ENCODE measurements at regions not wholly inside any gene's neighbourhood (a gene's known extent, or its start where the extent isn't known, plus 50 kb on each side); places are given as distances from the start of the nearest gene placed in this dataset.

- no peaks in the 10 kb centered on the region for H3K36me3 ChIP-seq (ENCODE audit: insufficient read depth)
- no peak overlapping the region for H3K4me2 ChIP-seq
- no peaks in the 10 kb centered on the region for H3K4me1 ChIP-seq (ENCODE audit: low read depth, poor library complexity, severe bottlenecking)
- no peaks in the 10 kb centered on the region for H4K20me1 ChIP-seq (ENCODE audit: insufficient read depth)
- no peak overlapping the region for H3K9ac ChIP-seq
- no peak overlapping the region for H3K27ac ChIP-seq
- H2AFZ ChIP-seq (ENCODE audit: low read depth) = no peak overlapping the region
- H3K4me3 ChIP-seq (IDR thresholded peaks at IDR 0.05; ENCODE audit: insufficient read depth, low read depth, low read length) = no peak overlapping the region
- no peaks in the 10 kb centered on the region for H3K27me3 ChIP-seq (ENCODE audit: insufficient read depth, low read depth)
- TF ChIP-seq, protein P1, sequence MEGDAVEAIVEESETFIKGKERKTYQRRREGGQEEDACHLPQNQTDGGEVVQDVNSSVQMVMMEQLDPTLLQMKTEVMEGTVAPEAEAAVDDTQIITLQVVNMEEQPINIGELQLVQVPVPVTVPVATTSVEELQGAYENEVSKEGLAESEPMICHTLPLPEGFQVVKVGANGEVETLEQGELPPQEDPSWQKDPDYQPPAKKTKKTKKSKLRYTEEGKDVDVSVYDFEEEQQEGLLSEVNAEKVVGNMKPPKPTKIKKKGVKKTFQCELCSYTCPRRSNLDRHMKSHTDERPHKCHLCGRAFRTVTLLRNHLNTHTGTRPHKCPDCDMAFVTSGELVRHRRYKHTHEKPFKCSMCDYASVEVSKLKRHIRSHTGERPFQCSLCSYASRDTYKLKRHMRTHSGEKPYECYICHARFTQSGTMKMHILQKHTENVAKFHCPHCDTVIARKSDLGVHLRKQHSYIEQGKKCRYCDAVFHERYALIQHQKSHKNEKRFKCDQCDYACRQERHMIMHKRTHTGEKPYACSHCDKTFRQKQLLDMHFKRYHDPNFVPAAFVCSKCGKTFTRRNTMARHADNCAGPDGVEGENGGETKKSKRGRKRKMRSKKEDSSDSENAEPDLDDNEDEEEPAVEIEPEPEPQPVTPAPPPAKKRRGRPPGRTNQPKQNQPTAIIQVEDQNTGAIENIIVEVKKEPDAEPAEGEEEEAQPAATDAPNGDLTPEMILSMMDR (conservative IDR thresholded peaks at IDR 0.05; ENCODE audit: low read depth, low read length) = no peak
- no peaks in the 10 kb centered on the region for H3K79me2 ChIP-seq (ENCODE audit: insufficient read depth, low read depth)
These were observed 157.1 kb upstream of the PACRGL start for GRCh38 chr4:20543131-20543530.

DNA sequence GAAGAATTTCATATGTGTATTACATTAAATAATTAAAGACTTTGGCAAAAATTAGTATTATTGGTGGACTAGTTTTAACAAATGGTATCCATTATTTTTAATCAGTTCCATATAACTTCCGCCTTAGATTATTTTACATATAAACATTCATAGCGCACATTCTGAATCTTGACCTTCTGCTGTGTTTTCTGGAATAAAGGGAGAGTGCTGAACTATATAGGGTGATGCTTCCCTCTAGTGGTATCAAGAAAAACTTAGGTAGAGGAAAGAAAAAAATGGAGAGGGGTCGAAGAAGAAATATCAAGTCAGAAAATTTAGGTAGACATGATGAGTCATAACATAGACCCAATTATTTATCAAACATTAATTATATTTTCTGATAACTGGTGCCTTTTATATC lies 155.6 kb upstream of the PACRGL start:
- Histone ChIP-seq H3K4me2 (no peak overlapping the region), H3K79me2 (ENCODE audit: insufficient read depth, low read depth) (no peaks in the 10 kb centered on the region), H3K36me3 (ENCODE audit: insufficient read depth) (no peaks in the 10 kb centered on the region), H4K20me1 (ENCODE audit: insufficient read depth) (no peaks in the 10 kb centered on the region), H3K4me1 (ENCODE audit: low read depth, poor library complexity, severe bottlenecking) (no peaks in the 10 kb centered on the region), H3K27ac (no peak overlapping the region), H2AFZ (ENCODE audit: low read depth) (no peak overlapping the region), H3K4me3 (IDR thresholded peaks at IDR 0.05; ENCODE audit: insufficient read depth, low read depth, low read length) (no peak overlapping the region), H3K27me3 (ENCODE audit: insufficient read depth, low read depth) (no peaks in the 10 kb centered on the region), H3K9ac (no peak overlapping the region)
- TF ChIP-seq, protein P1 (conservative IDR thresholded peaks at IDR 0.05; ENCODE audit: low read depth, low read length) = 0 out of 2 replicates have a peak, but pooled peaks have one; percentile 40

- Histone ChIP-seq H3K4me3 (IDR thresholded peaks at IDR 0.05; ENCODE audit: insufficient read depth, low read depth, low read length) (no peak overlapping the region), H3K36me3 (ENCODE audit: insufficient read depth) (no peaks in the 10 kb centered on the region), H3K4me1 (ENCODE audit: low read depth, poor library complexity, severe bottlenecking) (no peaks in the 10 kb centered on the region), H2AFZ (ENCODE audit: low read depth) (no peak overlapping the region), H3K9ac (no peak overlapping the region), H3K4me2 (no peak overlapping the region), H4K20me1 (ENCODE audit: insufficient read depth) (no peaks in the 10 kb centered on the region), H3K79me2 (ENCODE audit: insufficient read depth, low read depth) (no peaks in the 10 kb centered on the region), H3K27me3 (ENCODE audit: insufficient read depth, low read depth) (no peaks in the 10 kb centered on the region), H3K27ac (no peak overlapping the region)
- TF ChIP-seq, protein P1 (conservative IDR thresholded peaks at IDR 0.05; ENCODE audit: low read depth, low read length) = no peak
These were observed 148.3 kb upstream of the PACRGL start for GRCh38 chr4:20552004-20552403.

GRCh38 chr4:20554134-20554533 lies 146.1 kb upstream of the PACRGL start:
- TF ChIP-seq, protein P1 (conservative IDR thresholded peaks at IDR 0.05; ENCODE audit: low read depth, low read length) = no peak
- Histone ChIP-seq H3K27me3 (ENCODE audit: insufficient read depth, low read depth) (no peaks in the 10 kb centered on the region), H3K4me1 (ENCODE audit: low read depth, poor library complexity, severe bottlenecking) (no peaks in the 10 kb centered on the region), H3K79me2 (ENCODE audit: insufficient read depth, low read depth) (no peaks in the 10 kb centered on the region), H3K27ac (no peak overlapping the region), H4K20me1 (ENCODE audit: insufficient read depth) (no peaks in the 10 kb centered on the region), H3K4me3 (IDR thresholded peaks at IDR 0.05; ENCODE audit: insufficient read depth, low read depth, low read length) (no peak overlapping the region), H3K9ac (no peak overlapping the region), H3K36me3 (ENCODE audit: insufficient read depth) (no peaks in the 10 kb centered on the region), H2AFZ (ENCODE audit: low read depth) (no peak overlapping the region), H3K4me2 (no peak overlapping the region)
